ENCODE measurements at regions not wholly inside any gene's neighbourhood (a gene's known extent, or its start where the extent isn't known, plus 50 kb on each side); places are given as distances from the start of the nearest gene placed in this dataset.

DNA sequence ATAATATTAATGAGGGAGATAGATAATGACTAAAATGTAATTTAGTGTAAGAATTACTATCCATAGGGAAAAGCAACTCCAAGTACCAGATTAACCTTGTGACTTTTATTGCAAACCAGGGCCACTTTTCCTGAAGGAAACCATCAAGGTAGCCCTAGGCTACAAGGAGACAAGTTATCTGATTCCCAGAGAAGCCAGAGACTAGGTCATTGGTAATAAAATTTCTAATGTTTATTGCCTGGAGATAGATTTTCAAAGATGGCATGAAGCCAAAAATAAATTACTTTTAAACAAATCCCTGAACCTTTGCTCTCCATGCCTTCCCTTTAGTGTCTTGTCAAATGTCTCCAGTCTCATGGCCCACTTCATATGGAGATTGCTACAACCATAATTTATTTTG is 610.1 kb upstream of the SLC10A2 start:
- H3K4me3 ChIP-seq (replicated peaks in 1 of 2; ENCODE audit: low read depth in 2 of 2, low read length in 2 of 2) = no peak overlapping the region
- DNase-seq (ENCODE audit: low read depth in 2 of 2) = no peak
- TF ChIP-seq, protein P1, sequence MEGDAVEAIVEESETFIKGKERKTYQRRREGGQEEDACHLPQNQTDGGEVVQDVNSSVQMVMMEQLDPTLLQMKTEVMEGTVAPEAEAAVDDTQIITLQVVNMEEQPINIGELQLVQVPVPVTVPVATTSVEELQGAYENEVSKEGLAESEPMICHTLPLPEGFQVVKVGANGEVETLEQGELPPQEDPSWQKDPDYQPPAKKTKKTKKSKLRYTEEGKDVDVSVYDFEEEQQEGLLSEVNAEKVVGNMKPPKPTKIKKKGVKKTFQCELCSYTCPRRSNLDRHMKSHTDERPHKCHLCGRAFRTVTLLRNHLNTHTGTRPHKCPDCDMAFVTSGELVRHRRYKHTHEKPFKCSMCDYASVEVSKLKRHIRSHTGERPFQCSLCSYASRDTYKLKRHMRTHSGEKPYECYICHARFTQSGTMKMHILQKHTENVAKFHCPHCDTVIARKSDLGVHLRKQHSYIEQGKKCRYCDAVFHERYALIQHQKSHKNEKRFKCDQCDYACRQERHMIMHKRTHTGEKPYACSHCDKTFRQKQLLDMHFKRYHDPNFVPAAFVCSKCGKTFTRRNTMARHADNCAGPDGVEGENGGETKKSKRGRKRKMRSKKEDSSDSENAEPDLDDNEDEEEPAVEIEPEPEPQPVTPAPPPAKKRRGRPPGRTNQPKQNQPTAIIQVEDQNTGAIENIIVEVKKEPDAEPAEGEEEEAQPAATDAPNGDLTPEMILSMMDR (IDR thresholded peaks at IDR 0.05; ENCODE audit: low read depth, low read length) = no peak

- no peak overlapping the region for H3K4me3 ChIP-seq (replicated peaks in 1 of 2; ENCODE audit: low read depth in 2 of 2, low read length in 2 of 2)
- TF ChIP-seq, protein P1 (IDR thresholded peaks at IDR 0.05; ENCODE audit: low read depth, low read length) = no peak
- no peak for DNase-seq (ENCODE audit: low read depth in 2 of 2)
Observed at GRCh38 chr13:103671547-103671946, 605.3 kb upstream of the SLC10A2 start.

DNA sequence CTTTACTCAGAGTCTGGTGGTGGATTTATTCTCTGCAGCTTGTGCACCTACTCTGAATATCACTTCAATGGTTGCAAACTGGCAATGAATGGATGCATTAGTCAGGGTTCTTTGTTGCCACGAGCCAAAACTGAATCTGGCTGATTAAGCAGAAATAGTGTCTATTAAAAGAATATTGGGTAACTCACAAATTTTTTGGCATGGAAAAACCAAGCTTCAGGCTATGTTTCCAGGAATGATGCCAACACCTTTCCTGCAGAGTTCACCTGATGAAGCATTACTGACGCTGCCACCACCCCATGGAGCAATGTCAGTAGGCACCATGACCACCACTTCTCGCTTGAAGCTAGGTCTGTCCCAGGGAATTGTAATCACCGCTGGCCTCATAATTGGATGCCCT is 597.8 kb upstream of the SLC10A2 start:
- TF ChIP-seq, protein P1 (IDR thresholded peaks at IDR 0.05; ENCODE audit: low read depth, low read length) = no peak
- DNase-seq (ENCODE audit: low read depth in 2 of 2) = no peak
- H3K4me3 ChIP-seq (replicated peaks in 1 of 2; ENCODE audit: low read depth in 2 of 2, low read length in 2 of 2) = no peak overlapping the region

DNA sequence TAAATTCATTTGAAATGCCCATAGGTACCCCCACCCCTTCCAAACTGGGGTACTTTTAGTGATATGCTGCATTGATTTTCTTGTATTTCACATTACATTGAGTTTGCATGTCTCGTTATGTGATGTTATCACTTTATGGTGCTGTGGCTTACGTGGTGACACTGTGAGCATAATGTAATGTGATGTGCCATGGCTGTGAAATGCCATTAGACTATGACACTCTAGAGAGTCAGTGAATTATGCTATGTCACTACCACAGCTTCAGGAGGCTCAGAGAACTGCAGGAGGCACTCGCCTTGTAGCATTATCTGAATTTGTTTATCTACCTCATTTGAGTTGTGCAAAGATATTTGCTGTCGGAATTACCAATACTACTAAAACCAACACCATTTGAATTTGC is 590.1 kb upstream of the SLC10A2 start:
- TF ChIP-seq, protein P1 (IDR thresholded peaks at IDR 0.05; ENCODE audit: low read depth, low read length) = no peak
- no peak for DNase-seq (ENCODE audit: low read depth in 2 of 2)
- H3K4me3 ChIP-seq (replicated peaks in 1 of 2; ENCODE audit: low read depth in 2 of 2, low read length in 2 of 2) = no peak overlapping the region

GRCh38 chr13:103640606-103641005 is 574.4 kb upstream of the SLC10A2 start:
- DNase-seq (ENCODE audit: low read depth in 2 of 2) = peak in 1 of 2 donors; percentile 5
- H3K4me3 ChIP-seq (replicated peaks in 1 of 2; ENCODE audit: low read depth in 2 of 2, low read length in 2 of 2) = no peak overlapping the region
- TF ChIP-seq, protein P1 (IDR thresholded peaks at IDR 0.05; ENCODE audit: low read depth, low read length) = no peak

GRCh38 chr13:103639326-103639725 is 573.1 kb upstream of the SLC10A2 start:
- TF ChIP-seq, protein P1 (IDR thresholded peaks at IDR 0.05; ENCODE audit: low read depth, low read length) = no peak
- DNase-seq (ENCODE audit: low read depth in 2 of 2) = no peak
- H3K4me3 ChIP-seq (replicated peaks in 1 of 2; ENCODE audit: low read depth in 2 of 2, low read length in 2 of 2) = no peak overlapping the region

- TF ChIP-seq, protein P1 (IDR thresholded peaks at IDR 0.05; ENCODE audit: low read depth, low read length) = no peak
- no peak for DNase-seq (ENCODE audit: low read depth in 2 of 2)
- no peak overlapping the region for H3K4me3 ChIP-seq (replicated peaks in 1 of 2; ENCODE audit: low read depth in 2 of 2, low read length in 2 of 2)
Observed at GRCh38 chr13:103638706-103639105, 572.5 kb upstream of the SLC10A2 start.
